Stomach (tissue), 8 donors: ENCODE measurements at regions not wholly inside any gene's neighbourhood (a gene's known extent, or its start where the extent isn't known, plus 50 kb on each side); places are given as distances from the start of the nearest gene placed in this dataset.
"Not testable (repeated sequence)": the region's sequence is repeated elsewhere in the genome, so short reads cannot be mapped to it uniquely, and the experiment has no call there.

Source experiments
- DNase-seq, 2 donors: peaks; one replicate each; pipeline versions ENCODE4 v3.0.0 to v3.0.0-alpha.2; 2013 to 2019
- H3K27ac ChIP-seq, 5 donors: fragments of 200-600 bp in 4 of 5; sonication (generic) in 4 of 5; one replicate each; pipeline ENCODE4 v1.5.1; 2013 to 2019; ENCODE audit warnings: mild to moderate bottlenecking in 1 of 5, moderate library complexity in 1 of 5
- H3K27me3 ChIP-seq, 3 donors: fragments of 200-600 bp; sonication (generic); one replicate each; pipeline ENCODE4 v1.5.1; 2017 to 2019; ENCODE audit warnings: mixed run types in 1 of 3
- H3K36me3 ChIP-seq, 4 donors: fragments of 200-600 bp; sonication (generic); 1 replicate in 3 of 4; 2 replicates in 1 of 4; pipeline ENCODE4 v1.5.1; 2016 to 2019
- H3K4me1 ChIP-seq, 4 donors: fragments of 200-600 bp; sonication (generic); one replicate each; pipeline ENCODE4 v1.5.1; 2016 to 2019
- H3K4me3 ChIP-seq, 4 donors: fragments of 200-600 bp; sonication (generic) in 3 of 4; one replicate each; pipeline ENCODE4 v1.5.1; 2016 to 2019; ENCODE audit warnings: mild to moderate bottlenecking in 1 of 4
- H3K9me3 ChIP-seq, 4 donors: fragments of 200-600 bp; sonication (generic); one replicate each; pipeline ENCODE4 v1.5.1; 2016 to 2019
- CTCF ChIP-seq, 7 experiments: fragments of 450-650 bp in 4 of 7; fragments of 200-600 bp in 3 of 7; sonication (generic) in 3 of 7; IDR thresholded peaks; one replicate each; pipeline ENCODE4 v1.5.1; 2016 to 2019; ENCODE audit warnings: antibody characterized with exemption in 7 of 7, control low read depth in 2 of 7, mild to moderate bottlenecking in 1 of 7
- EP300 ChIP-seq: sonication (generic); formaldehyde crosslinking; IDR thresholded peaks from one replicate; pipeline ENCODE4 v1.6.1; 2017; ENCODE audit warnings: antibody characterized with exemption
- POLR2A ChIP-seq, 4 donors: fragments of 450-650 bp; IDR thresholded peaks; one replicate each; pipeline ENCODE4 v1.6.1; 2016; ENCODE audit warnings: antibody characterized with exemption in 4 of 4, control low read depth in 2 of 4, mild to moderate bottlenecking in 1 of 4, moderate library complexity in 1 of 4
- POLR2AphosphoS5 ChIP-seq, 3 donors: sonication (generic); formaldehyde crosslinking; IDR thresholded peaks; one replicate each; pipeline ENCODE4 v1.6.1; 2016; ENCODE audit warnings: antibody characterized with exemption in 3 of 3
- WGBS, 5 donors: extraction: QIAGEN DNeasy Blood & Tissue Kit in 3 of 5; methylation state at CpG; one replicate each; pipeline versions ENCODE4 v1.1.5 to v1.1.7; 2013 to 2018; 5-methylcytosine and 5-hydroxymethylcytosine counted together
- intact Hi-C: fragments of 100-400 bp; cut with DNase I; formaldehyde crosslinking; loops from one replicate; pipeline ENCODE4 v1.15.1; 2023; ENCODE audit warnings: low total_unique reads
- donor health status: healthy with polysubstance abuse.
- donor health status: Bipolar disorder and iron deficiency.
- donor health status: healthy.

- Histone ChIP-seq H3K27ac (no peak overlapping the region), H3K4me1 (no peaks in the 10 kb centered on the region), H3K36me3 (no peaks in the 10 kb centered on the region), H3K9me3 (no peaks in the 10 kb centered on the region), H3K4me3 (no peak overlapping the region), H3K27me3 (no peaks in the 10 kb centered on the region)
- DNase-seq, result no peak
- 69 to 83% (median 79%) methylated on average over 7 to 10 of the region's 10 CpGs for WGBS, 5 donors
- intact Hi-C loops, result no loop called here
- TF ChIP-seq EP300 (no peak), POLR2A (IDR thresholded peaks at IDR 0.05) (no peak), POLR2AphosphoS5 (IDR thresholded peaks at IDR 0.05) (no peak)
Measured at GRCh38 chrX:46202733-46203514, 342.3 kb downstream of the ZNF674 start.

- Histone ChIP-seq H3K4me1 (no peaks in the 10 kb centered on the region), H3K9me3 (peaks cover 0 to 4% (median 0%) of the 10 kb centered on the region in 4 donors), H3K27me3 (no peaks in the 10 kb centered on the region), H3K27ac (no peak overlapping the region), H3K4me3 (no peak overlapping the region), H3K36me3 (no peaks in the 10 kb centered on the region)
- intact Hi-C loops, result no loop called here
- 50 to 74% (median 61%) methylated on average over 1 of the region's 1 CpG for WGBS, 5 donors
- no peak for TF ChIP-seq EP300
- TF ChIP-seq CTCF (IDR thresholded peaks at IDR 0.05), result no peak
- TF ChIP-seq POLR2A (IDR thresholded peaks at IDR 0.05), result no peak
- TF ChIP-seq POLR2AphosphoS5 (IDR thresholded peaks at IDR 0.05), result no peak
- no peak for DNase-seq
Measured at GRCh38 chrX:46200413-46200812, 344.8 kb downstream of the ZNF674 start.

GRCh38 chrX:46198858-46199257, 346.4 kb downstream of the ZNF674 start:
- no peak for DNase-seq
- Histone ChIP-seq H3K27me3 (peaks cover 0 to 5% (median 0%) of the 10 kb centered on the region in 3 donors), H3K4me3 (no peak overlapping the region), H3K4me1 (no peaks in the 10 kb centered on the region), H3K36me3 (no peaks in the 10 kb centered on the region), H3K27ac (no peak overlapping the region), H3K9me3 (peaks cover 0 to 18% (median 4%) of the 10 kb centered on the region in 4 donors)
- intact Hi-C loops, result no loop called here
- WGBS, 5 donors, result 73 to 86% (median 74%) methylated on average over 1 of the region's 1 CpG
- no peak for TF ChIP-seq CTCF (IDR thresholded peaks at IDR 0.05)
- no peak for TF ChIP-seq POLR2AphosphoS5 (IDR thresholded peaks at IDR 0.05)
- no peak for TF ChIP-seq EP300
- TF ChIP-seq POLR2A (IDR thresholded peaks at IDR 0.05), result no peak

- H3K4me1 ChIP-seq, DNase-seq, intact Hi-C loops, H3K27me3 ChIP-seq, H3K9me3 ChIP-seq, H3K27ac ChIP-seq, H3K36me3 ChIP-seq, H3K4me3 ChIP-seq: not testable (repeated sequence)
- WGBS, 5 donors, result 59 to 80% (median 67%) methylated on average over 1 to 2 of the region's 2 CpGs
Measured at GRCh38 chrX:46186811-46187106, 358.5 kb downstream of the ZNF674 start.

GRCh38 chrX:46185923-46186810, 359.1 kb downstream of the ZNF674 start:
- Histone ChIP-seq H3K27ac (no peak overlapping the region), H3K9me3 (peaks cover 0 to 8% (median 0%) of the 10 kb centered on the region in 4 donors), H3K4me1 (no peaks in the 10 kb centered on the region), H3K27me3 (no peaks in the 10 kb centered on the region), H3K4me3 (no peak overlapping the region), H3K36me3 (no peaks in the 10 kb centered on the region)
- no peak for DNase-seq
- TF ChIP-seq EP300 (no peak), POLR2A (IDR thresholded peaks at IDR 0.05) (no peak), CTCF (IDR thresholded peaks at IDR 0.05) (no peak), POLR2AphosphoS5 (IDR thresholded peaks at IDR 0.05) (no peak)
- intact Hi-C loops, result no loop called here
- WGBS, 5 donors, result 52 to 69% (median 57%) methylated on average over 7 of the region's 7 CpGs
